Prostate gland (tissue), 2 donors: ENCODE measurements at regions not wholly inside any gene's neighbourhood (a gene's known extent, or its start where the extent isn't known, plus 50 kb on each side); places are given as distances from the start of the nearest gene placed in this dataset.

Experiments used
- DNase-seq: peaks from one replicate; pipeline ENCODE4 v3.0.0-alpha.2; 2019; ENCODE audit warnings: low spot score
- H3K27ac ChIP-seq, 2 donors: fragments of 200-600 bp; sonication (generic); 2 replicates each; pipeline ENCODE4 v1.5.1; 2017 to 2019
- H3K27me3 ChIP-seq: fragments of 200-600 bp; sonication (generic); replicated peaks from 2 replicates; pipeline ENCODE4 v1.5.1; 2019; ENCODE audit not compliant: insufficient read depth
- H3K36me3 ChIP-seq, 2 donors: fragments of 200-600 bp; sonication (generic); 1 replicate in 1 of 2; 2 replicates in 1 of 2; pipeline versions ENCODE4 v1.5.1 to v1.8.1; 2017 to 2019
- H3K4me1 ChIP-seq: fragments of 200-600 bp; sonication (generic); replicated peaks from 2 replicates; pipeline ENCODE4 v1.5.1; 2019
- H3K4me3 ChIP-seq, 2 donors: fragments of 200-600 bp; sonication (generic); 2 replicates each; pipeline ENCODE4 v1.5.1; 2017 to 2019
- H3K9me3 ChIP-seq: fragments of 200-600 bp; sonication (generic); 2 replicates; pipeline ENCODE4 v1.5.1; 2017
- CTCF ChIP-seq, 4 experiments: fragments of 200-600 bp in 2 of 4; fragments of 450-650 bp in 2 of 4; sonication (generic) in 2 of 4; IDR thresholded peaks; 1 replicate in 3 of 4; 2 replicates in 1 of 4; pipeline ENCODE4 v1.5.1; 2016 to 2019; ENCODE audit warnings: antibody characterized with exemption in 4 of 4, mild to moderate bottlenecking in 2 of 4, moderate library complexity in 2 of 4
- POLR2A ChIP-seq: fragments of 450-650 bp; IDR thresholded peaks from one replicate; pipeline ENCODE4 v1.6.1; 2016; ENCODE audit warnings: antibody characterized with exemption, mild to moderate bottlenecking
- POLR2AphosphoS5 ChIP-seq: sonication (generic); formaldehyde crosslinking; IDR thresholded peaks from one replicate; pipeline ENCODE4 v1.6.1; 2017; ENCODE audit warnings: antibody characterized with exemption
- WGBS: methylation state at CpG from one replicate; pipeline ENCODE4 v1.1.5; 2018; 5-methylcytosine and 5-hydroxymethylcytosine counted together
- intact Hi-C: fragments of 100-400 bp; cut with DNase I; formaldehyde crosslinking; loops from one replicate; pipeline ENCODE4 v1.14.2; 2022

DNA sequence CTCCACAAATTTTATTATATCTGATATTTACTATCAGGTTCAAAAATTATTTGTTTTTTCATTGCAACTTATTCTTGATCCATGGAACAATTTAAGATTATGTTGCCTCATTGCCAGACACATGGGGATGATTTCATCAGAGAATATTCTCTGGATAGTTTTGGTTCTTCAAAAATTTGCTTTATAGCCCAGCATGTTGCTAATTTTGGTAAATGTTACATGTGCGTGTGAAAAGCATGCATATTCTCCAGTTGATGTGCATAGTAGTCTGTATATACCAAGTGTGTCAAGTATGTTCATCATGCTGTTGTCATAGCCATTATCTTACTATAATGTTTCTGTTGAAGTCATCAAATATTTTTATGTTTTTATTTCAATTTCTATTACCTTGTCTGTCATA lies 122.3 kb downstream of the RFC3 start:
- DNase-seq = no peak
- no peaks in the 10 kb centered on the region for H3K4me1 ChIP-seq
- intact Hi-C loops = no loop called here
- H3K9me3 ChIP-seq = no peaks in the 10 kb centered on the region
- H3K27me3 ChIP-seq = no peaks in the 10 kb centered on the region
- no peak overlapping the region for H3K27ac ChIP-seq
- no peak overlapping the region for H3K4me3 ChIP-seq
- 94% methylated on average over 1 of the region's 1 CpG for WGBS
- TF ChIP-seq POLR2A = no peak
- no peak for TF ChIP-seq POLR2AphosphoS5
- TF ChIP-seq CTCF (IDR thresholded peaks at IDR 0.05) = no peak
- H3K36me3 ChIP-seq = no peaks in the 10 kb centered on the region

DNA sequence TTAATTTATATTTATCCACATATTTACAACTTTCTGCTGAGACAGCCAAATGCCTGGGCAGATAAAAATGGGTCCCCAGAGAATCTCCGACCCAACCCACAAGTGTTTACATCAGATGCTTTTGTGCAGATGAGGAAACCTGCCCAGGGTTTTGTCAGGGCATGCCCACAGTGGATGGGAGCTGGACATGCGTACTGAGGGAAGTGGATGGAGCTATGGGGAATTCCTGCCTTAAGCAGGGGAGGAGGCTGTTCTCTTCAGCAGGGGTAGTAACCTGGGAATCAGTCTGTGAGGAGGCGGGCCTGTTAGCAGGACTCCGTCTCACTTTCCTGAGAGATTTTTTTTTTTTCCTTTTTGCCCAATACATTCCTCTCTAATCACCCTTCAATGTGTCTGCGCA lies 122.9 kb downstream of the RFC3 start:
- H3K27me3 ChIP-seq = no peaks in the 10 kb centered on the region
- no peaks in the 10 kb centered on the region for H3K36me3 ChIP-seq
- DNase-seq = no peak
- H3K4me1 ChIP-seq = no peaks in the 10 kb centered on the region
- 79% methylated on average over 5 of the region's 5 CpGs for WGBS
- H3K4me3 ChIP-seq = no peak overlapping the region
- intact Hi-C loops = no loop called here
- no peaks in the 10 kb centered on the region for H3K9me3 ChIP-seq
- TF ChIP-seq POLR2A (no peak), POLR2AphosphoS5 (no peak), CTCF (IDR thresholded peaks at IDR 0.05) (no peak)
- no peak overlapping the region for H3K27ac ChIP-seq

- WGBS = 97% methylated on average over 4 of the region's 4 CpGs
- TF ChIP-seq POLR2AphosphoS5 = no peak
- TF ChIP-seq POLR2A = no peak
- TF ChIP-seq CTCF (IDR thresholded peaks at IDR 0.05) = no peak
- Histone ChIP-seq H3K9me3 (no peaks in the 10 kb centered on the region), H3K36me3 (no peaks in the 10 kb centered on the region), H3K27ac (no peak overlapping the region), H3K4me3 (no peak overlapping the region), H3K27me3 (no peaks in the 10 kb centered on the region), H3K4me1 (no peaks in the 10 kb centered on the region)
- intact Hi-C loops = no loop called here
- no peak for DNase-seq
Measured at GRCh38 chr13:33945477-33945876, 127.5 kb downstream of the RFC3 start.

DNA sequence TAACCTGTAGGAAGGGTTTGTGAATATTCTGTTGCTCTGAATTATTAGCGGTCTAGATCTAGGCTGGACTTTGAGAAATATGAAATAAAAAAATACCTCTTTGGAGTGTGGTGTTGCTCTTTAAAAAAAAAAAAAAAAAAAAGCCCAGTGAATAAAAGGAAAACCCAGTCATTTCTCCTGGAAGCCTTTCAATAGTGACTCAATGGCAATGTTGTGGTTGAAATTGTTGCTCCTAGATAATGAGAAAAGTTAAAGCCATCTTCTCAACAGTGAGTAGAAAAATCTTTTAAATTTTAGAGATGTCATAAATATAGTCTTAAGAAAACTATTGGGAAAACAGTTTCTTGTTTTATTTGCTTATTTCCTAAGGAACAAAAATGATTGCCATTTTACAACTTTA lies 135.3 kb downstream of the RFC3 start:
- DNase-seq = no peak
- no peak for TF ChIP-seq CTCF (IDR thresholded peaks at IDR 0.05)
- no peak for TF ChIP-seq POLR2A
- no peak for TF ChIP-seq POLR2AphosphoS5
- no peak overlapping the region for H3K4me3 ChIP-seq
- no peaks in the 10 kb centered on the region for H3K27me3 ChIP-seq
- no peaks in the 10 kb centered on the region for H3K4me1 ChIP-seq
- H3K9me3 ChIP-seq = no peaks in the 10 kb centered on the region
- 100% methylated on average over 1 of the region's 1 CpG for WGBS
- intact Hi-C loops = no loop called here
- no peaks in the 10 kb centered on the region for H3K36me3 ChIP-seq
- H3K27ac ChIP-seq = no peak overlapping the region

DNA sequence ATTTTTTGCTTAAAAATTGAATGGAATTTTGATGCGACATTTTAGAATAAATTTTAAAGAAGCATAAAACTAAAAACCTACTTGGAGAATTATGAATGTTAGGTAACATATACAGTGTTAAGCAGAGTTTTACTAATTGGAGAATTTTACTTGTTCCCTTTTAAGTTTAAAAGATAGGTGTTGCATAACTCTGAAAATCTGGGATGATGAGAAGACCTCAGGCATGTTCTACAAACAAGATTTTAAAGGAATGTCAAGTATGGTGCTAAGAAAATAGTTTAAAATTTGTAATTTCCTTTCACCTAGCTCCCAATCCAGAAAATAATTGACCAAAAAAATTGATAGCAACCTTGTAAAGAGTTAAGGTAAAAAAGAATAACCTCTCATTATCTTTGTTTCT lies 135.8 kb downstream of the RFC3 start:
- WGBS = 96% methylated on average over 1 of the region's 1 CpG
- Histone ChIP-seq H3K36me3 (no peaks in the 10 kb centered on the region), H3K27me3 (no peaks in the 10 kb centered on the region)

More for the DNA sequence above, 135.8 kb downstream of the RFC3 start:
- no peak for DNase-seq
- TF ChIP-seq POLR2A (no peak), POLR2AphosphoS5 (no peak), CTCF (IDR thresholded peaks at IDR 0.05) (no peak)
- Histone ChIP-seq H3K9me3 (no peaks in the 10 kb centered on the region), H3K4me3 (no peak overlapping the region), H3K4me1 (no peaks in the 10 kb centered on the region), H3K27ac (no peak overlapping the region)
- intact Hi-C loops = no loop called here
